ENCODE measurements at regions not wholly inside any gene's neighbourhood (a gene's known extent, or its start where the extent isn't known, plus 50 kb on each side); places are given as distances from the start of the nearest gene placed in this dataset.

- H3K4me2 ChIP-seq (ENCODE audit: low read length): no peak overlapping the region
- no peaks in the 10 kb centered on the region for H3K36me3 ChIP-seq (ENCODE audit: control insufficient read depth, insufficient read depth, low read length)
- no peaks in the 10 kb centered on the region for H3K4me1 ChIP-seq
- H3K27me3 ChIP-seq (ENCODE audit: control insufficient read depth, insufficient read depth, low read length): no peaks in the 10 kb centered on the region
- no peak overlapping the region for H3K27ac ChIP-seq
- no peak overlapping the region for H3K4me3 ChIP-seq (ENCODE audit: low read depth, low read length)
- TF ChIP-seq CTCF (IDR thresholded peaks at IDR 0.05): no peak
- no peaks in the 10 kb centered on the region for H3K9me3 ChIP-seq (ENCODE audit: control insufficient read depth, low read length)
- no peak overlapping the region for H2AFZ ChIP-seq
- no peak overlapping the region for H3K9ac ChIP-seq
- no peaks in the 10 kb centered on the region for H3K79me2 ChIP-seq
Observed at GRCh38 chr7:148939128-148939755, 55.2 kb upstream of the EZH2 start.

GRCh38 chr7:148935451-148935850 lies 51.4 kb upstream of the EZH2 start:
- Histone ChIP-seq H2AFZ (no peak overlapping the region), H3K4me3 (ENCODE audit: low read depth, low read length) (no peak overlapping the region), H3K27ac (no peak overlapping the region), H3K79me2 (no peaks in the 10 kb centered on the region), H3K4me1 (no peaks in the 10 kb centered on the region), H3K36me3 (ENCODE audit: control insufficient read depth, insufficient read depth, low read length) (no peaks in the 10 kb centered on the region), H3K4me2 (ENCODE audit: low read length) (no peak overlapping the region), H3K9ac (no peak overlapping the region), H3K9me3 (ENCODE audit: control insufficient read depth, low read length) (no peaks in the 10 kb centered on the region), H3K27me3 (ENCODE audit: control insufficient read depth, insufficient read depth, low read length) (no peaks in the 10 kb centered on the region)
- TF ChIP-seq CTCF (IDR thresholded peaks at IDR 0.05): no peak

Measured in parathyroid adenoma (tissue), 2 donors.